T-helper 1 cell treated with Interleukin-12 subunit alpha and Interleukin-12 subunit beta and Interleukin-4 antibody, amounts not matched to agents 30 μg/mL and 1 μg/mL, for 36 hours (primary cell): ENCODE measurements at regions not wholly inside any gene's neighbourhood (a gene's known extent, or its start where the extent isn't known, plus 50 kb on each side); places are given as distances from the start of the nearest gene placed in this dataset.

Source experiments
- H3K27ac Mint-ChIP-seq: one replicate; pipeline ENCODE4 v1.8.0; 2021; ENCODE audit warnings: mild to moderate bottlenecking, mixed read lengths
- H3K27me3 Mint-ChIP-seq: one replicate; pipeline ENCODE4 v1.8.0; 2021; ENCODE audit warnings: low read depth, mixed read lengths
- H3K36me3 Mint-ChIP-seq: one replicate; pipeline ENCODE4 v1.8.0; 2021; ENCODE audit warnings: low read depth, mixed read lengths
- H3K4me1 Mint-ChIP-seq: one replicate; pipeline ENCODE4 v1.8.0; 2021; ENCODE audit warnings: low read depth, mixed read lengths
- H3K4me3 Mint-ChIP-seq: one replicate; pipeline ENCODE4 v1.8.0; 2021; ENCODE audit warnings: mild to moderate bottlenecking, moderate library complexity, mixed read lengths
- H3K9me3 Mint-ChIP-seq: one replicate; pipeline ENCODE4 v1.8.0; 2021; ENCODE audit warnings: mixed read lengths

- no peak overlapping the region for H3K27ac Mint-ChIP-seq
- peaks cover 5% of the 10 kb centered on the region for H3K9me3 Mint-ChIP-seq
- no peaks in the 10 kb centered on the region for H3K4me1 Mint-ChIP-seq
- no peak overlapping the region for H3K4me3 Mint-ChIP-seq
- H3K36me3 Mint-ChIP-seq, result no peaks in the 10 kb centered on the region
- H3K27me3 Mint-ChIP-seq, result no peaks in the 10 kb centered on the region
Observed at GRCh38 chr20:61043681-61044080, 208.4 kb upstream of the CDH4 start.

GRCh38 chr20:61044499-61044898 is 207.6 kb upstream of the CDH4 start:
- no peak overlapping the region for H3K27ac Mint-ChIP-seq
- H3K27me3 Mint-ChIP-seq, result no peaks in the 10 kb centered on the region
- no peak overlapping the region for H3K4me3 Mint-ChIP-seq
- no peaks in the 10 kb centered on the region for H3K36me3 Mint-ChIP-seq
- peaks cover 5% of the 10 kb centered on the region for H3K9me3 Mint-ChIP-seq
- no peaks in the 10 kb centered on the region for H3K4me1 Mint-ChIP-seq

GRCh38 chr20:61045091-61045490 is 207.0 kb upstream of the CDH4 start:
- Mint-ChIP-seq H3K9me3 (peaks cover 5% of the 10 kb centered on the region), H3K27me3 (no peaks in the 10 kb centered on the region), H3K4me3 (no peak overlapping the region), H3K4me1 (no peaks in the 10 kb centered on the region), H3K36me3 (no peaks in the 10 kb centered on the region), H3K27ac (no peak overlapping the region)

DNA sequence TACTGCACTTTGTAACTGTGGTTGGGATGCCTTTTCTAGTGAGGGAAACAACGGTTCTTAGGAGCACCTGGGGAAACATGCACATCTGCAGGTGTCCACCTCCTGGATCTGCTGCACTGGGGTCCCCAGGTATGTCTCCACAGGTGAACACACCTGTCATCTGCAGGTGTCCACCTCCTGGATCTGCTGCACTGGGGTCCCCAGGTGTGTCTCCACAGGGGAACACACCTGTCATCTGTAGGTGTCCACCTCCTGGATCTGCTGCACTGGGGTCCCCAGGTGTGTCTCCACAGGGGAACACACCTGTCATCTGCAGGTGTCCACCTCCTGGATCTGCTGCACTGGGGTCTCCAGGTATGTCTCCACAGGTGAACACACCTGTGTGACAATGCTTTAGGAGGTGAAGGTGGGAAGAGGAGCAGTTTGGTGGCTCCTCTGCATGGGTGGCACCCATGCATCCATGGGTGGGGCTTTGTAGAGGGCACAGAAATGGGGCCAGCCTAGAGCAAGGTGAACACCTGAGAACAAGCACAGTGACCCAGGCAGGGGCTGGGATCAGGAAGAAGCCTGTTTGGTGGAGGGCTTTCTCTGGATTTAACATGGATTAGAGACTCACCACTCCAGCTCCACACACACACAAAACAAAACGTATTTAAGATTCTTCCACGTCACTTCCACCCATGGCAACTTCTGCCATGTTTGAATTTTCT is 206.0 kb upstream of the CDH4 start:
- Mint-ChIP-seq H3K9me3 (peaks cover 5% of the 10 kb centered on the region), H3K27me3 (no peaks in the 10 kb centered on the region), H3K27ac (no peak overlapping the region), H3K4me3 (no peak overlapping the region), H3K36me3 (no peaks in the 10 kb centered on the region), H3K4me1 (no peaks in the 10 kb centered on the region)

- Mint-ChIP-seq H3K36me3 (no peaks in the 10 kb centered on the region), H3K9me3 (peaks cover 5% of the 10 kb centered on the region), H3K27me3 (no peaks in the 10 kb centered on the region), H3K27ac (no peak overlapping the region), H3K4me1 (no peaks in the 10 kb centered on the region), H3K4me3 (no peak overlapping the region)
Observed at GRCh38 chr20:61046721-61047351, 205.2 kb upstream of the CDH4 start.

DNA sequence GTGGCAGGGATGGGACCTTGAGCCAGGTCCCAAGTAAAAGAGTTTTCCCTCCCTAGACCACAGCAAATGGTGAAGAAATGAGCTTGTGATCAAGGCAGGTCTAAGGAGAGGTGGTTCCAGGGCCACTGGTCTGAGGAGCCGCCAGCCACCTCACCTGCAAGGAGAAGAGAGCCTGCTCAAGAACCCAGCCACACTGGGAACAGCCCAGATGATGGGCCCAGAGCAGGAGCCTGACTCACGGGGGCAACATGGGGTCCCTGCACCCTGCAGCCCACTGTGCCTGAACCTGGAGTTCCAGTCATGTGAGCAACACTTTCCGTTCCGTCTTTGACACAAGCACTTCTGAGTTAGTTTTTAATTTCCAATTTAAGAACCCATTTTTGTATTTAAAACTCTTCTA is 204.5 kb upstream of the CDH4 start:
- no peaks in the 10 kb centered on the region for H3K4me1 Mint-ChIP-seq
- H3K4me3 Mint-ChIP-seq, result no peak overlapping the region
- H3K36me3 Mint-ChIP-seq, result no peaks in the 10 kb centered on the region
- no peak overlapping the region for H3K27ac Mint-ChIP-seq
- H3K27me3 Mint-ChIP-seq, result no peaks in the 10 kb centered on the region
- peaks cover 5% of the 10 kb centered on the region for H3K9me3 Mint-ChIP-seq

DNA sequence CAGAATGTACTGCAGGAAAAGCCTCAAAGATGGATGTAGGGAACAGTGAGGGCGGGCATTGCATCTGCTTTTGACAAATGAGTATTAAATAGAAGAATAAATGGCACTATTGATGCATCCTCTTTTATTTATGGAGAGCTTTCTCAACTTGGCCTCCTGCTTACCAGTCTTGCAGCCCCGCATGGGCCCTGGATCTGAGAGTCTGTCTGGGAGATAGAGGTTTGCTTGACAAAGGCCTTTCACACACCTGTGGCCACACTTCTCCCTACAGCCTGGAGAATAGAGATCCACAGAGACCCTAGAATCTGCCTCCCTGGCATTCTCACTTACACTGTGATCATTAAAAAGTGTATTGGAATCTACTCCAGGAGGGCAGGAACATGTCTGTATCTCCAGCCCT is 203.8 kb upstream of the CDH4 start:
- no peaks in the 10 kb centered on the region for H3K27me3 Mint-ChIP-seq
- H3K27ac Mint-ChIP-seq, result no peak overlapping the region
- H3K4me1 Mint-ChIP-seq, result no peaks in the 10 kb centered on the region
- H3K4me3 Mint-ChIP-seq, result no peak overlapping the region
- H3K36me3 Mint-ChIP-seq, result no peaks in the 10 kb centered on the region
- peaks cover 5% of the 10 kb centered on the region for H3K9me3 Mint-ChIP-seq

GRCh38 chr20:61049684-61050083 is 202.4 kb upstream of the CDH4 start:
- Mint-ChIP-seq H3K4me3 (no peak overlapping the region), H3K4me1 (no peaks in the 10 kb centered on the region)

GRCh38 chr20:61050336-61050890 is 201.6 kb upstream of the CDH4 start:
- no peak overlapping the region for H3K4me3 Mint-ChIP-seq
- H3K36me3 Mint-ChIP-seq, result no peaks in the 10 kb centered on the region
- no peaks in the 10 kb centered on the region for H3K4me1 Mint-ChIP-seq
- peaks cover 5% of the 10 kb centered on the region for H3K9me3 Mint-ChIP-seq
- H3K27me3 Mint-ChIP-seq, result no peaks in the 10 kb centered on the region
- no peak overlapping the region for H3K27ac Mint-ChIP-seq

More at GRCh38 chr20:61049684-61050083, 202.4 kb upstream of the CDH4 start:
- Mint-ChIP-seq H3K9me3 (peaks cover 5% of the 10 kb centered on the region), H3K27ac (no peak overlapping the region), H3K36me3 (no peaks in the 10 kb centered on the region), H3K27me3 (no peaks in the 10 kb centered on the region)

DNA sequence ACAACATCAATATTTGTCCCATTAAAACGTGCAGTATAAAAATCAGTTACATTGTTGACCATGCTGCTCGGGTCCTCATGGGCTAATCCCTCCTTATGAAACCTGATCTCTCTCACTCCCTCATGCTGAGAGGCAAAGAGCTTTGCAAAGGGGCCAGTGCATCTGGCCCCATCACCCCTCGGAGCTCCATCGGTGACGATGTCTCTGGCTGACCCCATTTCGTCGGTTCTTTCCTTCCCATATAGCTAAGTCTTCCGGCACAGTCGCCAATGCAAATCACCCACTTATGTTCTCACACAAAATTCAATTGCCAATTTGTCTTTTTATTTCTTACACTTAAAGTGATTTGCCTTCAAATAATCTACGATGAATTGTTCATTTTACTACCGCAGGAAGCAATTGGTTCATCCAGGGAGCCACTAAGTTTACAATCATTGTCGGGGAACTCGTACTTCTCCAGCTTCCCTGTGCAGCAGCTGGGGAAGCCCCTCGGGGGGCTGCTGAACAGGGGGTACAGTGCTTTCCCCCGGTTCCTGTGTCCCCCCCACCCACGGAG is 199.8 kb upstream of the CDH4 start:
- Mint-ChIP-seq H3K36me3 (no peaks in the 10 kb centered on the region), H3K27ac (no peak overlapping the region), H3K9me3 (no peaks in the 10 kb centered on the region), H3K4me1 (no peaks in the 10 kb centered on the region), H3K27me3 (no peaks in the 10 kb centered on the region), H3K4me3 (no peak overlapping the region)

DNA sequence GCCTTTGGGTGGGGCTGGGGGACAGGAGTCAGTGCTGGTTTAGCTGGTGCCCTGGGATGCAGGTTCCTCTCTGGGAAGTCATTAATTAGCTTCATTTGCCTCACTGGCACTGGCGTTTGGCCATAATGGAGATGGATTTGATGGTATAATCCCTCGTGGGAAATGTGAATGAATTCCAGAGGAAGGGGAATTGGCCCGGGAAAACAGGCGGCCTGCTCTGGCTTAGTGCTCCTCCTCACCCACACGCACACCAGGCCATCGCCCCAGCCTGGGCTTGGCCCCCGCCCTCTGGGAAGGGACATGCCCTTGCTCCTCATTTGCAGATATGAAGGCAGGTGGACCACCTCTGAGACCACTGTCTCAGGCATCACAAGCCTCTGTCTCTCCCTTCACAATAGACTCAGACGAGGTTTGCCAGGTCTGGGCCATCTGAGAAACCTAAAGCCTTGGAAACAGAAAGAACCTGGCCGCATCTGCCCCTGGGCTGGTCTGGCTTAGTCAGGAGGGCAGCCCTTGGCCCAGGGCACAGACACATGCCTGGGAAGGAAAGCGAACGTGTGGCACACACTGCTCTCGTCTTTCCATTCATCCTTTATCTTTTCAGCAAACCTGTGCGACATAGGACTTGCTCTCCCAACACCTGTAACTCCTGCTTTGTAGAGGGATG is 199.2 kb upstream of the CDH4 start:
- Mint-ChIP-seq H3K4me1 (no peaks in the 10 kb centered on the region), H3K4me3 (no peak overlapping the region), H3K9me3 (no peaks in the 10 kb centered on the region), H3K36me3 (no peaks in the 10 kb centered on the region), H3K27me3 (no peaks in the 10 kb centered on the region), H3K27ac (no peak overlapping the region)

- Mint-ChIP-seq H3K4me1 (no peaks in the 10 kb centered on the region), H3K36me3 (no peaks in the 10 kb centered on the region)
Observed at GRCh38 chr20:61053487-61053886, 198.6 kb upstream of the CDH4 start.

GRCh38 chr20:61053889-61054288 is 198.2 kb upstream of the CDH4 start:
- Mint-ChIP-seq H3K27me3 (no peaks in the 10 kb centered on the region), H3K27ac (no peak overlapping the region), H3K4me1 (no peaks in the 10 kb centered on the region), H3K9me3 (no peaks in the 10 kb centered on the region), H3K36me3 (no peaks in the 10 kb centered on the region), H3K4me3 (no peak overlapping the region)

More at GRCh38 chr20:61053487-61053886, 198.6 kb upstream of the CDH4 start:
- Mint-ChIP-seq H3K27ac (no peak overlapping the region), H3K4me3 (no peak overlapping the region), H3K9me3 (no peaks in the 10 kb centered on the region), H3K27me3 (no peaks in the 10 kb centered on the region)

DNA sequence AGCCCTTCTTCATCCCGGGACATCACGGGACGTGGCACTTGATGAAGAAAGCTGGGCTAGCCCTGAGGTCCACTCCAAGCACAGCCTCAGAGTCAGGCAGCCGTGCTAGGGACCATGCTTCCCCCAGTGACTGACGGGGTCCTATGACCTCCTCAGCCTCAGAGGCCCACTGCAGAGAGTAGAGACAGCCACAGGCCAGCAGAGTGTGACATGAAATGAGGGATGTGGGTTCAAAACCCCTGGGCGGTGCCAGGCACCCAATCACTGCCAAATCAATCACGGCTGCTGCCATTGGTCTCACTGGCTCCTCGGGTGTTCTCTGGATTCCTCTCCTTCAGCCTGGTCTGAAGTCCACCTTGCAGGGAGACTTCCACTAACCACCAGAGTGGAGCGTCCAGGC is 197.7 kb upstream of the CDH4 start:
- H3K36me3 Mint-ChIP-seq, result no peaks in the 10 kb centered on the region
- no peaks in the 10 kb centered on the region for H3K27me3 Mint-ChIP-seq
- no peaks in the 10 kb centered on the region for H3K9me3 Mint-ChIP-seq
- no peaks in the 10 kb centered on the region for H3K4me1 Mint-ChIP-seq
- H3K4me3 Mint-ChIP-seq, result no peak overlapping the region
- no peak overlapping the region for H3K27ac Mint-ChIP-seq
